Stimulated activated CD4-positive, alpha-beta T cell treated with anti-CD3 and anti-CD28 coated beads, Interleukin-1b, Interleukin-23, amount 100 ng/mL, for 4 hours (primary cell): ENCODE measurements at regions not wholly inside any gene's neighbourhood (a gene's known extent, or its start where the extent isn't known, plus 50 kb on each side); places are given as distances from the start of the nearest gene placed in this dataset.

ENCODE experiments used
- DNase-seq, 2 donors: peaks; one replicate each; pipeline ENCODE4 v3.0.0-alpha.2; 2020; ENCODE audit warnings: low read depth in 2 of 2

- no peak for DNase-seq
These were observed 218.6 kb downstream of the TMEM38B start for GRCh38 chr9:105912863-105913516.

DNA sequence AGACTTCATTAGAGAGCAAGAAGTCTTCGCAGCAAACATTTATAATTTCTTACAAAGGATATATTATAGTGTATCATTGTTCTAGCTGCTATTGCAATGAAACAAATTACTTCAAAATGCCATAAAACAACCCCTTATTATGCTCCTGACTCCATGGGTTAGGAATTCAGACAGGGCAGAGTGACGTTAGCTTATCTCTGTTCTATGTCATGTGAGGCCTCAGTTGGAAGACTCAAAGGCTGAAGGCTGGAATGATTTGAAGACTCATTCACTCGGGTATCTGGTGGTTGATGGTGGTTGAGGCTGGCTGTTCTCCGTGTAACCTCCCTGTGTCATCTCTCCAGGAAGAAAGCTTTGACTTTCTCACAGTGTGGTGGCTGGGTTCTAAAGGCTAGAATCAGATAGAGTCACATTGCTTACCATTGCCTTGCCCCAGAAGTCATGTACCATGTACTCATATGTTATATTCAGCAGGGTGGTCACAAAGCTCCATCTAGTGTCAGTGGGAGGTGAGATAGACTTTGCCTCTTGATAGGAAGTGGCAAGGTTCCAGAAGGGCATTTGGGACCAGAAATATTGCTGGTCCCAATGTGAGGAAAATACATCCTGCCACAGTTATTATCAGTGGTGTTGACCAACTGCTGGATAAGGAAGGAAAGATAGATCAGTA, 226.9 kb downstream of the TMEM38B start:
- DNase-seq: no peak

DNA sequence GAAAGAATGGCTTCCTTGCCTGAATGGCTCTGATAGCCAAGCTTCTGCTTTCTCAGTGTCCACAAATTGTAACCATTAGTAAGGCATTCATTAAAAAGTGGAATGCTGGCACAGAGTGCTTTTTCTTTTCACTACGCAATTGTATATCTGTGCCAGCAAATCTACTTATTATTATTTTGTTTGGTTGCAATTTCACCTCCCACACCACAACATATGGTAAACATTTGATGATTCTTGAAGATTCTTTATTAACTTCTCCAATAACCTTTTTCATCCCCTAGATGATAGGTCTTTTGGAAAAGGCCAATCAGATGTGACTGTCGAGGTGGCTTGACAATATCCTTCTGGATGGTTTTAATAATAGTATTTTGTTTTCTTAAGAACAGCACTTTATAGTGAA, 234.1 kb downstream of the TMEM38B start:
- DNase-seq: no peak

- DNase-seq: no peak
These were observed 235.8 kb downstream of the TMEM38B start for GRCh38 chr9:105930011-105930627.

GRCh38 chr9:105932276-105932675, 237.9 kb downstream of the TMEM38B start:
- DNase-seq: no peak

- no peak for DNase-seq
These were observed 256.1 kb downstream of the TMEM38B start for GRCh38 chr9:105950448-105950847.

DNA sequence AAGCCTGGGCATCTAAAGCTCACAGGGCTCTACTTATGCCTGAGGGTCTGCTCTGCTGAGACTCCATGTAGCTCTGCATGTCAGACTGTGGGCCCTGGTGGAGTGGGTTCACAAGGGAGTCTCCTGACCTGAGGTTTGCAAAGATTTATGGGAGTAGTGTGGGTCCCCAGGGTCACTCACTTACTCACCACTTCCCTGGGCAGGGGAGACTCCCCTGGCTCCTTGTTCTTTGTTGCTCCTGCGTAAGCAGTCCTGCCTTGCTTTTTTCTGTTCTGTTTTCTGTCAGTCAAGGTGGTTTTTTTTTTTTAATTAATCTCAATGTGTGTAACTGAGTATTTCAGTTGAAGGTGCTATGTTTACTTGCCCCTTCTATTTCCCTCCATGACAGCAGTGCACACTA, 256.6 kb downstream of the TMEM38B start:
- DNase-seq: no peak

DNA sequence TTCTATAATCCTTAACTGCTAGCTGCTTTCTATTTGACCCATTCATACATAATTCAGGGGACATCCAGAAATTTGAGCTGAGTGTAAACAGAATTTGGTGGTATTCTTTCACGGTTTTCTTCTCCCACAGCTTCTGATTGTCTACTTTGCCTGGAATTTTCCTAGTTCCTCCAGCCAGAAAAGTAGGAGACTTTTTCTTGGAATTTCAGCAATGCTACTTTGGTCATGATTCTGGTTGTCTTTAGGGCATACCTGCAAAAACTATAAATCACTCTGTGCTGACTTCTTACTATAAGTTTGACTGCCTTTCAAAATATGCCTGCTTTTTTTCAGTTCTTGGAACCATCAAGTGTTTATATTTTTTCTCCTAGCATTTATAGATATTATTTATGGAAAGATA, 260.2 kb downstream of the TMEM38B start:
- no peak for DNase-seq

GRCh38 chr9:105957830-105958229, 263.5 kb downstream of the TMEM38B start:
- no peak for DNase-seq

GRCh38 chr9:105958587-105958986, 264.2 kb downstream of the TMEM38B start:
- DNase-seq: no peak

DNA sequence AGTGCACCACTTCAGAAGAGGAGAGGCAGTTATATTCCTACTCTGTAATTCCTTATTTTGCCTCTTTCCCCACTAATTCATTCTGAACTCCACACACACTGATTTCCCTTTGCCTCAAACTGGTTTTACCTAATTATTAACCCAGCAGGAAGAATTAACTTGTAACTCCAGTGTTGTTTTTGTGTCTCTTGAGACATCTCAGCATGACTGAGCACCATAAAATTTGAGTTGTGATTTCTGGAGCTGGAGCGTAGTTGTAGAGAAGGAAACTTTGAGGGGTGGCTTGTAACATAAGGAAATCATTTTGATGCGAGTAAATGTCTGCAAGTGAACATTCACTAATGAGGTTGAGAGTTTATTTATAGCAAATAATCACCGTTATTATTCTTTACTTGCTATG, 265.2 kb downstream of the TMEM38B start:
- DNase-seq: no peak

- no peak for DNase-seq
These were observed 269.2 kb downstream of the TMEM38B start for GRCh38 chr9:105963343-105964099.

DNA sequence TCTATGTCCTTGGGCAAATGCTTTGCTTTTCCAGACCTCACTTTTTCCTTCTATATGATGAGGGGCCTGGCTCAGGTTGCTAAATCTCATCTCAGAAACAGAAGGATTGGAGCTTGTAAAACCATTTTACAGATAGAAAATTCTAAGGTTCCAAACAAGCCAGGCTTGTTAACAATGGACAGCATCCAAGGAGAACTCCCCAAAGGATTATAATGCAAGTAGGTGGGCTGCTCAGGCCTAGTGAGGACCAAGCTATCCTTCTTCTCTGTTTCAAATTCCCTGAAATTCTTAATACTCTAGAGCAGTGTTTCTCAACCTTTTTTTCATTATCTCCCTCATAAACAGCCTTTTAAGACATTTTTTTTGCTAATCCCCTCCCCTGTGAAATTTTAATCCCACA, 269.8 kb downstream of the TMEM38B start:
- no peak for DNase-seq

DNA sequence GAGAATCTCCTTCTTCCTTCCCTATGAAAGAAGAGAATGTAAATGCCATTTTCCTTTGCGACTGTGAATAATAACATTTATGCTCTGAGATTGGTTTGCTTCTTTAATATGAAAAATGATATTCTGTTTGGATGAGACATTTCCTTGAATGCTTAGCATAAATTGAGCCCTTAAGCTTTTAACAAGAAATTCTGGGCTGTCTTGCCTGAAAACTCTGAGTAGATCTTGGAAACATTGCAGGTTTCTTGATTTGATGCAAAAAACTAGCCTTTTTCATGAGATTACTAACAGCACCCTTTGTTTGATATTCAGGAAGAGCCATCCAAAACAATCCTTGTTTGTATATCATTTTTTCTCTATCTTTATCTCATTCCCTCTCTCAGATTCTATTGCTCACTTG, 272.5 kb downstream of the TMEM38B start:
- no peak for DNase-seq

DNA sequence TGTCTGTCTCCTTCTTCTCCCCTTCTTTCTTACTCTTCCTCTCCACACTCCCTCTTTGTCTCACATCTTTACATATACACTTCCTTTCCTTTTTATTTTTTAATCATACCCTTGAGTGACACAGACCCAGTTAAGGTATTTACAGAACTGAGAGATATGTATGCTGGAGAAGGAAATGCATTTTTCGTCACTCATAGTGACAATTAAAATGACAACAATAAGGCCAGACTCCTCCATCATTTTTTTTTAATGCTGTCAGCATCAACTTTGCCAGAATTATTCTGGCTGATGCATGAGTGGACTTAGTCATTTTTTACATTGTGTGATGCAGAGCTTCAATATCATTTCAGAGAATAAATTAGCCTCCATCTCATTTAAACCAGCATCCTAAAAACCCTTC, 272.9 kb downstream of the TMEM38B start:
- DNase-seq: no peak

GRCh38 chr9:105967797-105968196, 273.5 kb downstream of the TMEM38B start:
- no peak for DNase-seq

GRCh38 chr9:105968811-105969466, 274.6 kb downstream of the TMEM38B start:
- DNase-seq: no peak

GRCh38 chr9:105969636-105970035, 275.3 kb downstream of the TMEM38B start:
- DNase-seq: no peak

- DNase-seq: no peak
These were observed 277.6 kb downstream of the TMEM38B start for GRCh38 chr9:105971986-105972385.

- no peak for DNase-seq
These were observed 278.3 kb downstream of the TMEM38B start for GRCh38 chr9:105972466-105973204.

DNA sequence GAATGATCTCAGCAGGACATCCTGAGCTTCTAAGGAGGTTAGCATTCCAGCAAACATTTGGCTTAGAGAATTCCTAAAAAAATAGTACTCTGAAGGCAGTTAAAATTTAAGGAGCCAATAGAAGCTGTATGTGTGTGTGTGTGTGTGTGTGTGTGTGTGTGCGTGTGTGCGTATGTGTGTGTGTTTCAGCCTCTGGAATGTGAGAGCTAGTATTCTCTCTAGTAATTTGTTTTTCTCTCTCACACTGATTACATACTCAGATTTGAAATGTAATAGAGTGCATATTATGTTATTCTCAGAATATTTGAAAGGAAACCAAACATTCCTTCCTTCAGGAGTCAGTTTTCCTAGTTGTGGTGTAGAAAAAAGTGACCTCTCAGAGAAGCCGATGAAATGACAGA, 279.6 kb downstream of the TMEM38B start:
- no peak for DNase-seq
